ENCODE measurements at regions not wholly inside any gene's neighbourhood (a gene's known extent, or its start where the extent isn't known, plus 50 kb on each side); places are given as distances from the start of the nearest gene placed in this dataset.

GRCh38 chr9:546235-546634 lies 295.3 kb upstream of the DMRT1 start (continued):
- TF ChIP-seq, protein P1, sequence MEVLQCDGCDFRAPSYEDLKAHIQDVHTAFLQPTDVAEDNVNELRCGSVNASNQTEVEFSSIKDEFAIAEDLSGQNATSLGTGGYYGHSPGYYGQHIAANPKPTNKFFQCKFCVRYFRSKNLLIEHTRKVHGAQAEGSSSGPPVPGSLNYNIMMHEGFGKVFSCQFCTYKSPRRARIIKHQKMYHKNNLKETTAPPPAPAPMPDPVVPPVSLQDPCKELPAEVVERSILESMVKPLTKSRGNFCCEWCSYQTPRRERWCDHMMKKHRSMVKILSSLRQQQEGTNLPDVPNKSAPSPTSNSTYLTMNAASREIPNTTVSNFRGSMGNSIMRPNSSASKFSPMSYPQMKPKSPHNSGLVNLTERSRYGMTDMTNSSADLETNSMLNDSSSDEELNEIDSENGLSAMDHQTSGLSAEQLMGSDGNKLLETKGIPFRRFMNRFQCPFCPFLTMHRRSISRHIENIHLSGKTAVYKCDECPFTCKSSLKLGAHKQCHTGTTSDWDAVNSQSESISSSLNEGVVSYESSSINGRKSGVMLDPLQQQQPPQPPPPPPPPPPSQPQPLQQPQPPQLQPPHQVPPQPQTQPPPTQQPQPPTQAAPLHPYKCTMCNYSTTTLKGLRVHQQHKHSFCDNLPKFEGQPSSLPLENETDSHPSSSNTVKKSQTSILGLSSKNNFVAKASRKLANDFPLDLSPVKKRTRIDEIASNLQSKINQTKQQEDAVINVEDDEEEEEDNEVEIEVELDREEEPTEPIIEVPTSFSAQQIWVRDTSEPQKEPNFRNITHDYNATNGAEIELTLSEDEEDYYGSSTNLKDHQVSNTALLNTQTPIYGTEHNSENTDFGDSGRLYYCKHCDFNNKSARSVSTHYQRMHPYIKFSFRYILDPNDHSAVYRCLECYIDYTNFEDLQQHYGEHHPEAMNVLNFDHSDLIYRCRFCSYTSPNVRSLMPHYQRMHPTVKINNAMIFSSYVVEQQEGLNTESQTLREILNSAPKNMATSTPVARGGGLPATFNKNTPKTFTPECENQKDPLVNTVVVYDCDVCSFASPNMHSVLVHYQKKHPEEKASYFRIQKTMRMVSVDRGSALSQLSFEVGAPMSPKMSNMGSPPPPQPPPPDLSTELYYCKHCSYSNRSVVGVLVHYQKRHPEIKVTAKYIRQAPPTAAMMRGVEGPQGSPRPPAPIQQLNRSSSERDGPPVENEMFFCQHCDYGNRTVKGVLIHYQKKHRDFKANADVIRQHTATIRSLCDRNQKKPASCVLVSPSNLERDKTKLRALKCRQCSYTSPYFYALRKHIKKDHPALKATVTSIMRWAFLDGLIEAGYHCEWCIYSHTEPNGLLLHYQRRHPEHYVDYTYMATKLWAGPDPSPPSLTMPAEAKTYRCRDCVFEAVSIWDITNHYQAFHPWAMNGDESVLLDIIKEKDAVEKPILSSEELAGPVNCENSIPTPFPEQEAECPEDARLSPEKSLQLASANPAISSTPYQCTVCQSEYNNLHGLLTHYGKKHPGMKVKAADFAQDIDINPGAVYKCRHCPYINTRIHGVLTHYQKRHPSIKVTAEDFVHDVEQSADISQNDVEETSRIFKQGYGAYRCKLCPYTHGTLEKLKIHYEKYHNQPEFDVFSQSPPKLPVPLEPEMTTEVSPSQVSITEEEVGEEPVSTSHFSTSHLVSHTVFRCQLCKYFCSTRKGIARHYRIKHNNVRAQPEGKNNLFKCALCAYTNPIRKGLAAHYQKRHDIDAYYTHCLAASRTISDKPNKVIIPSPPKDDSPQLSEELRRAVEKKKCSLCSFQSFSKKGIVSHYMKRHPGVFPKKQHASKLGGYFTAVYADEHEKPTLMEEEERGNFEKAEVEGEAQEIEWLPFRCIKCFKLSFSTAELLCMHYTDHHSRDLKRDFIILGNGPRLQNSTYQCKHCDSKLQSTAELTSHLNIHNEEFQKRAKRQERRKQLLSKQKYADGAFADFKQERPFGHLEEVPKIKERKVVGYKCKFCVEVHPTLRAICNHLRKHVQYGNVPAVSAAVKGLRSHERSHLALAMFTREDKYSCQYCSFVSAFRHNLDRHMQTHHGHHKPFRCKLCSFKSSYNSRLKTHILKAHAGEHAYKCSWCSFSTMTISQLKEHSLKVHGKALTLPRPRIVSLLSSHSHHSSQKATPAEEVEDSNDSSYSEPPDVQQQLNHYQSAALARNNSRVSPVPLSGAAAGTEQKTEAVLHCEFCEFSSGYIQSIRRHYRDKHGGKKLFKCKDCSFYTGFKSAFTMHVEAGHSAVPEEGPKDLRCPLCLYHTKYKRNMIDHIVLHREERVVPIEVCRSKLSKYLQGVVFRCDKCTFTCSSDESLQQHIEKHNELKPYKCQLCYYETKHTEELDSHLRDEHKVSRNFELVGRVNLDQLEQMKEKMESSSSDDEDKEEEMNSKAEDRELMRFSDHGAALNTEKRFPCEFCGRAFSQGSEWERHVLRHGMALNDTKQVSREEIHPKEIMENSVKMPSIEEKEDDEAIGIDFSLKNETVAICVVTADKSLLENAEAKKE (CRISPR knock-in tag; IDR thresholded peaks at IDR 0.05), result no peak
- TF ChIP-seq JUNB (IDR thresholded peaks at IDR 0.05; ENCODE audit: unreplicated experiment), result no peak
- TF ChIP-seq POLR2AphosphoS5 (IDR thresholded peaks at IDR 0.05; ENCODE audit: low read depth), result no peak
- TF ChIP-seq CREB1 (CRISPR knock-in tag; IDR thresholded peaks at IDR 0.05; ENCODE audit: low read depth), result no peak
- TF ChIP-seq STAT1 (IDR thresholded peaks at IDR 0.05; ENCODE audit: unreplicated experiment), result no peak

DNA sequence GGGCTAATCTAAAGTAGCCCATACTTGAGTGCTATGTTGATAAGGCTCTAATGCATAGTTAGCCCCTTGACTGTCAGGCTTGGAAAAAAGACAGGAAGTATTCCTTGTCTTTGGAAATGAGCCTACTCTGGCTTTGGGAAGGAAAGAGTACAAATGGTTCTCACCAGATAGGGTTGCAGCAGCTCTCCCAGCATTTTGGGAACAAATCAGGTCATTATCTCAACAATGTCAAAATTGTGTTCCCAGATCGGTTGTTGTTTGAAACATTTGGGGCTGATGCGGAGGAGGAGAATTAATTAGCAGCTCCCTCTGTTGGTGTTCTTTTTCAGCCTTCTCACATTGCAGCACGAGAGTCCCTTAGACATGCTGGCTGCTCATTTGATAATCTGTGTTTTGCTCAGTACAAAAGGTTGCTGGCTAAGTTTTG lies 294.7 kb upstream of the DMRT1 start:
- H3K4me2 ChIP-seq, result peak overlapping the region; percentile 8; the same call in 1 of the 2 replicates
- H2AFZ ChIP-seq, result no peak overlapping the region
- TF ChIP-seq, protein P2, sequence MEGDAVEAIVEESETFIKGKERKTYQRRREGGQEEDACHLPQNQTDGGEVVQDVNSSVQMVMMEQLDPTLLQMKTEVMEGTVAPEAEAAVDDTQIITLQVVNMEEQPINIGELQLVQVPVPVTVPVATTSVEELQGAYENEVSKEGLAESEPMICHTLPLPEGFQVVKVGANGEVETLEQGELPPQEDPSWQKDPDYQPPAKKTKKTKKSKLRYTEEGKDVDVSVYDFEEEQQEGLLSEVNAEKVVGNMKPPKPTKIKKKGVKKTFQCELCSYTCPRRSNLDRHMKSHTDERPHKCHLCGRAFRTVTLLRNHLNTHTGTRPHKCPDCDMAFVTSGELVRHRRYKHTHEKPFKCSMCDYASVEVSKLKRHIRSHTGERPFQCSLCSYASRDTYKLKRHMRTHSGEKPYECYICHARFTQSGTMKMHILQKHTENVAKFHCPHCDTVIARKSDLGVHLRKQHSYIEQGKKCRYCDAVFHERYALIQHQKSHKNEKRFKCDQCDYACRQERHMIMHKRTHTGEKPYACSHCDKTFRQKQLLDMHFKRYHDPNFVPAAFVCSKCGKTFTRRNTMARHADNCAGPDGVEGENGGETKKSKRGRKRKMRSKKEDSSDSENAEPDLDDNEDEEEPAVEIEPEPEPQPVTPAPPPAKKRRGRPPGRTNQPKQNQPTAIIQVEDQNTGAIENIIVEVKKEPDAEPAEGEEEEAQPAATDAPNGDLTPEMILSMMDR (conservative IDR thresholded peaks at IDR 0.05; ENCODE audit: low read depth in 2 of 2), result peak; percentile 50 to 57
- no peak for TF ChIP-seq CREB1 (CRISPR knock-in tag; IDR thresholded peaks at IDR 0.05; ENCODE audit: low read depth)
- DNase-seq (ENCODE audit: low spot score) (peak; percentile 67), ATAC-seq (peak; percentile 83)
- H3K9me2 ChIP-seq (ENCODE audit: insufficient read depth), result no peaks in the 10 kb centered on the region
- peaks cover 11% of the 10 kb centered on the region for H3K4me1 ChIP-seq (ENCODE audit: insufficient read depth)
- H3K4me3 ChIP-seq, result no peak overlapping the region
- no peak overlapping the region for H3K27ac ChIP-seq (ENCODE audit: low read depth)
- Mint-ChIP-seq H3K27ac (no peak overlapping the region), H3K4me3 (peak overlapping the region; percentile 19; the same call in 1 of the 3 replicates), H3K27me3 (ENCODE audit: insufficient read depth, low read depth, poor library complexity) (peaks cover 5% of the 10 kb centered on the region), H3K36me3 (ENCODE audit: low read depth) (peaks cover 3% of the 10 kb centered on the region; the same call in 1 of the 3 replicates), H3K9me3 (no peaks in the 10 kb centered on the region), H3K4me1 (peaks cover 30% of the 10 kb centered on the region)
- H3K27me3 ChIP-seq (ENCODE audit: insufficient read depth), result no peaks in the 10 kb centered on the region
- peaks cover 46% of the 10 kb centered on the region for H3K79me2 ChIP-seq (replicated peaks; ENCODE audit: insufficient read depth)
- 0 out of 2 replicates have a peak, but pooled peaks cover 2% of the 10 kb centered on the region for H3F3A ChIP-seq (replicated peaks; ENCODE audit: low read depth)
- peaks cover 18% of the 10 kb centered on the region for H4K20me1 ChIP-seq (replicated peaks; ENCODE audit: insufficient read depth)
- H3K36me3 ChIP-seq (ENCODE audit: insufficient read depth), result no peaks in the 10 kb centered on the region

All from GM23338 (cell line).